HEK293 (cell line): ENCODE measurements at regions not wholly inside any gene's neighbourhood (a gene's known extent, or its start where the extent isn't known, plus 50 kb on each side); places are given as distances from the start of the nearest gene placed in this dataset.

Experiments used
- CTCF ChIP-seq: fragments of 450-650 bp; formaldehyde crosslinking; IDR thresholded peaks from 2 replicates; pipeline ENCODE4 v1.5.1; 2016; ENCODE audit warnings: missing biosample characterization, missing genetic modification characterization
- SCRT1 ChIP-seq: fragments of 450-650 bp; formaldehyde crosslinking; IDR thresholded peaks from 2 replicates; pipeline ENCODE4 v1.5.1; 2016; ENCODE audit warnings: missing biosample characterization, missing genetic modification characterization, borderline replicate concordance
- ZFP37 ChIP-seq: fragments of 450-650 bp; formaldehyde crosslinking; IDR thresholded peaks from 2 replicates; pipeline ENCODE4 v1.5.1; 2016; ENCODE audit warnings: missing biosample characterization, missing genetic modification characterization
- ZFP41 ChIP-seq: fragments of 450-650 bp; formaldehyde crosslinking; IDR thresholded peaks from 2 replicates; pipeline ENCODE4 v1.5.1; 2016; ENCODE audit warnings: missing biosample characterization, missing genetic modification characterization, borderline replicate concordance
- ZNF121 ChIP-seq: fragments of 450-650 bp; formaldehyde crosslinking; IDR thresholded peaks from 2 replicates; pipeline ENCODE4 v1.5.1; 2016; ENCODE audit warnings: missing biosample characterization, missing genetic modification characterization
- ZNF174 ChIP-seq: fragments of 450-650 bp; formaldehyde crosslinking; IDR thresholded peaks from 2 replicates; pipeline ENCODE4 v1.5.0; 2017; ENCODE audit warnings: missing biosample characterization, mild to moderate bottlenecking, missing genetic modification characterization
- ZNF311 ChIP-seq: fragments of 450-650 bp; formaldehyde crosslinking; IDR thresholded peaks from 2 replicates; pipeline ENCODE4 v1.5.1; 2017; ENCODE audit warnings: missing biosample characterization, missing genetic modification characterization, borderline replicate concordance
- ZNF324 ChIP-seq: fragments of 450-650 bp; formaldehyde crosslinking; IDR thresholded peaks from 2 replicates; pipeline ENCODE4 v1.5.1; 2016; ENCODE audit warnings: missing biosample characterization, missing genetic modification characterization
- ZNF416 ChIP-seq: fragments of 450-650 bp; formaldehyde crosslinking; IDR thresholded peaks from 2 replicates; pipeline ENCODE4 v1.5.1; 2016; ENCODE audit warnings: missing biosample characterization, missing genetic modification characterization
- ZNF629 ChIP-seq: fragments of 450-650 bp; formaldehyde crosslinking; IDR thresholded peaks from 2 replicates; pipeline ENCODE4 v1.5.1; 2017; ENCODE audit warnings: missing biosample characterization, missing genetic modification characterization
- ZNF837 ChIP-seq: fragments of 450-650 bp; formaldehyde crosslinking; IDR thresholded peaks from 2 replicates; pipeline ENCODE4 v1.5.1; 2016; ENCODE audit warnings: missing biosample characterization, missing genetic modification characterization
- TF ChIP-seq, protein P1 (sequence below): fragments of 450-650 bp; formaldehyde crosslinking; IDR thresholded peaks from 2 replicates; pipeline ENCODE4 v1.5.1; 2016; ENCODE audit warnings: missing biosample characterization, missing genetic modification characterization
- TF ChIP-seq, protein P2 (sequence below): fragments of 450-650 bp; formaldehyde crosslinking; IDR thresholded peaks from 2 replicates; pipeline ENCODE4 v1.5.1; 2016; ENCODE audit warnings: missing biosample characterization, missing genetic modification characterization, low read depth

DNA sequence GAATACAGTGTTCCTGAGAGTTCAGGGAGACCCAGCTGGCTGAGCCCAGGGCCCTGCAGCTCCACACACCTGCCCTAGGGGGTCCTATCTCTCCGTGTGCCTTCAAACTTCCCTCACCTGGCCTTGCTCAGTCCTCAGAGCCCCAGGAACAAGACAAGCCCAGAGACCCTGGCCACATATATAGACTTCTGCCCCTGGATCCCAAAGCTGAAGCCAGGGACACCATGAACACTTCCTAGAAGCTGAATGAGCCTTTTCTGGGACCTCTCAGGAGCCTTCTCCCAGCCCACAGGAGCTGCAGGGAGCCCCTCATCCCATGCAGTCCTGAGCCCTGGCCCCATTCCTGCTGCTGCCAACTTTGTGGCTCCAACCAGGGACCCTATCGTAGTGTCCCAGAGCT lies 190.5 kb downstream of the DICER1 start:
- TF ChIP-seq, protein P1, sequence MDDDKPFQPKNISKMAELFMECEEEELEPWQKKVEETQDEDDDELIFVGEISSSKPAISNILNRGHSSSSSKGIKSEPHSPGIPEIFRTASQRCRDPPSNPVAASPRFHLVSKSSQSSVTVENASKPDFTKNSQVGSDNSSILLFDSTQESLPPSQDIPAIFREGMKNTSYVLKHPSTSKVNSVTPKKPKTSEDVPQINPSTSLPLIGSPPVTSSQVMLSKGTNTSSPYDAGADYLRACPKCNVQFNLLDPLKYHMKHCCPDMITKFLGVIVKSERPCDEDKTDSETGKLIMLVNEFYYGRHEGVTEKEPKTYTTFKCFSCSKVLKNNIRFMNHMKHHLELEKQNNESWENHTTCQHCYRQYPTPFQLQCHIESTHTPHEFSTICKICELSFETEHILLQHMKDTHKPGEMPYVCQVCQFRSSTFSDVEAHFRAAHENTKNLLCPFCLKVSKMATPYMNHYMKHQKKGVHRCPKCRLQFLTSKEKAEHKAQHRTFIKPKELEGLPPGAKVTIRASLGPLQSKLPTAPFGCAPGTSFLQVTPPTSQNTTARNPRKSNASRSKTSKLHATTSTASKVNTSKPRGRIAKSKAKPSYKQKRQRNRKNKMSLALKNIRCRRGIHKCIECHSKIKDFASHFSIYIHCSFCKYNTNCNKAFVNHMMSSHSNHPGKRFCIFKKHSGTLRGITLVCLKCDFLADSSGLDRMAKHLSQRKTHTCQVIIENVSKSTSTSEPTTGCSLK (tag by site-specific recombination): no peak
- TF ChIP-seq ZNF324 (tag by site-specific recombination) (no peak), ZFP37 (no peak), ZNF121 (no peak), ZNF837 (tag by site-specific recombination) (no peak), ZNF416 (tag by site-specific recombination) (no peak), ZFP41 (tag by site-specific recombination) (no peak), CTCF (tag by site-specific recombination) (no peak), ZNF311 (tag by site-specific recombination) (no peak), ZNF629 (tag by site-specific recombination) (no peak), ZNF174 (tag by site-specific recombination) (no peak), SCRT1 (tag by site-specific recombination) (no peak)
- TF ChIP-seq, protein P2, sequence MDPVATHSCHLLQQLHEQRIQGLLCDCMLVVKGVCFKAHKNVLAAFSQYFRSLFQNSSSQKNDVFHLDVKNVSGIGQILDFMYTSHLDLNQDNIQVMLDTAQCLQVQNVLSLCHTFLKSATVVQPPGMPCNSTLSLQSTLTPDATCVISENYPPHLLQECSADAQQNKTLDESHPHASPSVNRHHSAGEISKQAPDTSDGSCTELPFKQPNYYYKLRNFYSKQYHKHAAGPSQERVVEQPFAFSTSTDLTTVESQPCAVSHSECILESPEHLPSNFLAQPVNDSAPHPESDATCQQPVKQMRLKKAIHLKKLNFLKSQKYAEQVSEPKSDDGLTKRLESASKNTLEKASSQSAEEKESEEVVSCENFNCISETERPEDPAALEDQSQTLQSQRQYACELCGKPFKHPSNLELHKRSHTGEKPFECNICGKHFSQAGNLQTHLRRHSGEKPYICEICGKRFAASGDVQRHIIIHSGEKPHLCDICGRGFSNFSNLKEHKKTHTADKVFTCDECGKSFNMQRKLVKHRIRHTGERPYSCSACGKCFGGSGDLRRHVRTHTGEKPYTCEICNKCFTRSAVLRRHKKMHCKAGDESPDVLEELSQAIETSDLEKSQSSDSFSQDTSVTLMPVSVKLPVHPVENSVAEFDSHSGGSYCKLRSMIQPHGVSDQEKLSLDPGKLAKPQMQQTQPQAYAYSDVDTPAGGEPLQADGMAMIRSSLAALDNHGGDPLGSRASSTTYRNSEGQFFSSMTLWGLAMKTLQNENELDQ: no peak
